ENCODE measurements at regions not wholly inside any gene's neighbourhood (a gene's known extent, or its start where the extent isn't known, plus 50 kb on each side); places are given as distances from the start of the nearest gene placed in this dataset.

DNA sequence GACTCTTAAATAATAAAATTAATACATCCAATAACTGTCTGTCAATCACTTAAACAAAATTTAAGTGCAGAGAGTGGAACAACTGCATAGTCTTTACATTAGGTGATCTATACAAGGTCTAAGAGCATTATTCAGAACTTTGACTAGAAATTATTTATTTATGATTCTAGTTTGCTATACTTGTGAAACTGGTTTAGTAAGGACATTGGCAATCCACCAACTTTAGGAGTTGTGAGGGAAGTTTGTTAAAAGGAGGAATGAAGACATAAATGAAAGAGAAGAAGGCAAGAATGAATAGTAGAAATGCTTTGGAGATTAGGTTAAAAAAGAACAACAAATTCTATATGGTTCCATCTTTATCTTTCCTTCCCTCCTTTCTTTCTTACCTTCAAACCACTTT lies 217.5 kb downstream of the GPD2 start:
- Histone ChIP-seq H3K4me2 (ENCODE audit: low read length) (no peak overlapping the region), H3K27ac (ENCODE audit: low read length) (no peak overlapping the region), H3K9ac (ENCODE audit: low read length) (no peak overlapping the region), H3K36me3 (replicated peaks; ENCODE audit: low read depth, low read length) (no peaks in the 10 kb centered on the region), H3K79me2 (ENCODE audit: low read length) (no peaks in the 10 kb centered on the region), H4K20me1 (ENCODE audit: insufficient read depth, low read length) (no peaks in the 10 kb centered on the region), H3K4me1 (ENCODE audit: low read length) (peaks cover 7% of the 10 kb centered on the region), H3K4me3 (ENCODE audit: low read length) (no peak overlapping the region), H3K9me3 (ENCODE audit: insufficient read depth, low read length) (no peaks in the 10 kb centered on the region), H2AFZ (ENCODE audit: low read depth, low read length) (no peak overlapping the region), H3K27me3 (ENCODE audit: low read depth, low read length) (no peaks in the 10 kb centered on the region)
- TF ChIP-seq EZH2phosphoT487 (IDR thresholded peaks at IDR 0.05; ENCODE audit: low read depth) = no peak
- TF ChIP-seq, protein P1, sequence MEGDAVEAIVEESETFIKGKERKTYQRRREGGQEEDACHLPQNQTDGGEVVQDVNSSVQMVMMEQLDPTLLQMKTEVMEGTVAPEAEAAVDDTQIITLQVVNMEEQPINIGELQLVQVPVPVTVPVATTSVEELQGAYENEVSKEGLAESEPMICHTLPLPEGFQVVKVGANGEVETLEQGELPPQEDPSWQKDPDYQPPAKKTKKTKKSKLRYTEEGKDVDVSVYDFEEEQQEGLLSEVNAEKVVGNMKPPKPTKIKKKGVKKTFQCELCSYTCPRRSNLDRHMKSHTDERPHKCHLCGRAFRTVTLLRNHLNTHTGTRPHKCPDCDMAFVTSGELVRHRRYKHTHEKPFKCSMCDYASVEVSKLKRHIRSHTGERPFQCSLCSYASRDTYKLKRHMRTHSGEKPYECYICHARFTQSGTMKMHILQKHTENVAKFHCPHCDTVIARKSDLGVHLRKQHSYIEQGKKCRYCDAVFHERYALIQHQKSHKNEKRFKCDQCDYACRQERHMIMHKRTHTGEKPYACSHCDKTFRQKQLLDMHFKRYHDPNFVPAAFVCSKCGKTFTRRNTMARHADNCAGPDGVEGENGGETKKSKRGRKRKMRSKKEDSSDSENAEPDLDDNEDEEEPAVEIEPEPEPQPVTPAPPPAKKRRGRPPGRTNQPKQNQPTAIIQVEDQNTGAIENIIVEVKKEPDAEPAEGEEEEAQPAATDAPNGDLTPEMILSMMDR (IDR thresholded peaks at IDR 0.05; ENCODE audit: low read depth, low read length) = no peak

DNA sequence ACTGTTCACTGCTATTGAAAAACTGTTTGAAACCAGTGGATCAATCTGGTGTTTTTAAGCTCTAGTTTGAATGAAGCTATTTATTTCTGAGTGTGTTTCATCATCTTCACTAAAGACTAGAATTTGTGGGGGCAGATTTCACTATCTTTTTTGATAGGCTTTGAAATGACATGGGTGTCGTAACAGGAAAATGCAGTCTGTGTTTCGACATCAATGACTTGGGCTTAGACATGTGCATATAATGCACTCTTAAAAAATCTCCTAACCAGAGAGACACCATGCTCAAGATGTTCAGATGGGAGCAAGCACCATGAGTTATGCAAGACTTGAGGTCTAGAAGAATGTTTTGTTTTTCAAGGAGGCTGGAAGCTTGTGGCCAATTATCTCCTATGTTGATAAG lies 221.6 kb downstream of the GPD2 start:
- H3K4me3 ChIP-seq (ENCODE audit: low read length) = no peak overlapping the region
- no peaks in the 10 kb centered on the region for H4K20me1 ChIP-seq (ENCODE audit: insufficient read depth, low read length)
- no peaks in the 10 kb centered on the region for H3K4me1 ChIP-seq (ENCODE audit: low read length)
- no peaks in the 10 kb centered on the region for H3K36me3 ChIP-seq (replicated peaks; ENCODE audit: low read depth, low read length)
- H3K9ac ChIP-seq (ENCODE audit: low read length) = no peak overlapping the region
- no peaks in the 10 kb centered on the region for H3K79me2 ChIP-seq (ENCODE audit: low read length)
- H3K27ac ChIP-seq (ENCODE audit: low read length) = no peak overlapping the region
- no peak overlapping the region for H2AFZ ChIP-seq (ENCODE audit: low read depth, low read length)
- no peaks in the 10 kb centered on the region for H3K9me3 ChIP-seq (ENCODE audit: insufficient read depth, low read length)
- no peaks in the 10 kb centered on the region for H3K27me3 ChIP-seq (ENCODE audit: low read depth, low read length)
- no peak for TF ChIP-seq EZH2phosphoT487 (IDR thresholded peaks at IDR 0.05; ENCODE audit: low read depth)
- TF ChIP-seq, protein P1 (IDR thresholded peaks at IDR 0.05; ENCODE audit: low read depth, low read length) = no peak
- no peak overlapping the region for H3K4me2 ChIP-seq (ENCODE audit: low read length)

DNA sequence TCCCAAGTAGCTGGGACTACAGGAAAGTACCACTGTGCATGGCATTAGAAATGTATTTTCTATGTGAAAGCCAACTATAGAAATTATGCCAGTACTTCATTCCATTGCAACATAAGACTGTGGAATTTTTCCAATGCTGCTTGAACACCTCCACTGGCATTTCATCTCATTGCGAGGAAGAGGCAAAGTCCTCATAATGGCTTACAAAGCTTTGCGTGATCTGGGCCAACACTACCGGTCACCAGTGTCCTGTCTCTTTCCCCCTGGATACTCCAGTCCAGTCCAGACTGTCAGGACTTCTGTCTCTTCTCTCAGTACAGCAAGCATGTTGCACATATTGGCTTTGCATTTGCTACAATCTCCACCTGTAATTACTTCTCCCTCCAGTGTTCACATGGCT lies 223.5 kb downstream of the GPD2 start:
- no peaks in the 10 kb centered on the region for H3K79me2 ChIP-seq (ENCODE audit: low read length)
- no peaks in the 10 kb centered on the region for H3K36me3 ChIP-seq (replicated peaks; ENCODE audit: low read depth, low read length)
- no peak overlapping the region for H3K27ac ChIP-seq (ENCODE audit: low read length)
- no peaks in the 10 kb centered on the region for H3K27me3 ChIP-seq (ENCODE audit: low read depth, low read length)
- TF ChIP-seq EZH2phosphoT487 (IDR thresholded peaks at IDR 0.05; ENCODE audit: low read depth) = no peak
- TF ChIP-seq, protein P1 (IDR thresholded peaks at IDR 0.05; ENCODE audit: low read depth, low read length) = no peak
- H3K4me2 ChIP-seq (ENCODE audit: low read length) = no peak overlapping the region
- no peaks in the 10 kb centered on the region for H3K4me1 ChIP-seq (ENCODE audit: low read length)
- no peak overlapping the region for H2AFZ ChIP-seq (ENCODE audit: low read depth, low read length)
- no peaks in the 10 kb centered on the region for H4K20me1 ChIP-seq (ENCODE audit: insufficient read depth, low read length)
- no peaks in the 10 kb centered on the region for H3K9me3 ChIP-seq (ENCODE audit: insufficient read depth, low read length)
- no peak overlapping the region for H3K9ac ChIP-seq (ENCODE audit: low read length)
- no peak overlapping the region for H3K4me3 ChIP-seq (ENCODE audit: low read length)

DNA sequence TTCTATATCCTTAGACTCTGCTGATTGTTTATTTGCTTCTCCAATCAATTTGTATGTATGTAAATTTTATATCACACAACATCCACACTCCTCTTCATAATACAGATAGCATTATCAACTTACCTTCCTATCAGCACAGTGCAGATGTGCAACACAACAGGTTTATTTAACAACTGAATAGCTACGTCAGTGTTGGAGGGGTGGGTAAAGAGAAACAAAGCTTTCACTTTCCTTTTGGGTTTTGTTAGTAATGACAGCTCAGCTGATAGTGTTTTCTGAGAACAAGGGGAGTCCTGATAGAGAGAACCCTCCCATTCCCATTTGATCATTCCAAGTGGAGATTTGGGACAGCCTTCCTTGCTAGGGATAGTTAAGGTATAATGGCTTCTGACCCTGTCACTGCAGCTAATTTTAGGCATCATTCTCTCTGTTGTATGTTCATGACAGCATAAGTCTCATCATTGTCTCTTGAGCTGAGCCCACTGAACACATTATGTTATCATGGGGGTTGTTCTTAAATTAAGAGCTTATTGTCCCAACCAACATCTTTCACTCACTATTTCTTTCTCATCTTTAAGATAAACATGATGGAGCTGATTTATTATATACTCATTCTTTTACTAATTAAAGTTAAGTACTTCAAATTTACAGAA lies 227.7 kb downstream of the GPD2 start:
- H4K20me1 ChIP-seq (ENCODE audit: insufficient read depth, low read length) = no peaks in the 10 kb centered on the region
- no peak overlapping the region for H3K9ac ChIP-seq (ENCODE audit: low read length)
- no peaks in the 10 kb centered on the region for H3K4me1 ChIP-seq (ENCODE audit: low read length)
- no peaks in the 10 kb centered on the region for H3K27me3 ChIP-seq (ENCODE audit: low read depth, low read length)
- peak overlapping the region; percentile 38 for H3K4me2 ChIP-seq (ENCODE audit: low read length)
- H3K4me3 ChIP-seq (ENCODE audit: low read length) = no peak overlapping the region; the same call in 1 of the 2 replicates
- no peak for TF ChIP-seq EZH2phosphoT487 (IDR thresholded peaks at IDR 0.05; ENCODE audit: low read depth)
- TF ChIP-seq, protein P1 (IDR thresholded peaks at IDR 0.05; ENCODE audit: low read depth, low read length) = no peak
- H3K9me3 ChIP-seq (ENCODE audit: insufficient read depth, low read length) = 0 out of 2 replicates have a peak, but pooled peaks cover 8% of the 10 kb centered on the region
- H3K79me2 ChIP-seq (ENCODE audit: low read length) = no peaks in the 10 kb centered on the region
- H3K36me3 ChIP-seq (replicated peaks; ENCODE audit: low read depth, low read length) = no peaks in the 10 kb centered on the region
- no peak overlapping the region for H3K27ac ChIP-seq (ENCODE audit: low read length)
- peak overlapping the region; percentile 75 for H2AFZ ChIP-seq (ENCODE audit: low read depth, low read length)
